HCT116 (cell line): ENCODE measurements at regions not wholly inside any gene's neighbourhood (a gene's known extent, or its start where the extent isn't known, plus 50 kb on each side); places are given as distances from the start of the nearest gene placed in this dataset.

Source experiments
- ATAC-seq: fragments of 200-7000 bp; cut with Tn5 transposase; 2 replicates; pipeline ENCODE4 v1.9.1; 2020; ENCODE audit warnings: mild to moderate bottlenecking, moderate library complexity
- BruUV-seq: library from RNA; stranded (reverse); fragments of 400-500 nt; replicated peaks from 2 replicates; lab custom pipeline; 2021; lab: Mats Ljungman, UMichigan
- CTCF ChIA-PET: fragments of 300-600 bp; sonication (Branson Sonifier 250); formaldehyde crosslinking; loops from one replicate; lab custom pipeline; 2021; ENCODE audit warnings: antibody characterized with exemption; lab: Charles Lee
- POLR2A ChIA-PET: fragments of 300-600, 350-600 bp; sonication (Branson Sonifier 250); formaldehyde crosslinking; loops from one replicate; lab custom pipeline; 2021; ENCODE audit warnings: antibody characterized with exemption; lab: Charles Lee
- RAD21 ChIA-PET, 2 experiments: fragments of 300-600 bp; sonication (Branson Sonifier 250); formaldehyde crosslinking; loops; one replicate each; lab custom pipeline; 2023; ENCODE audit warnings: low total read pairs in 2 of 2; ENCODE audit not compliant: uncharacterized antibody in 2 of 2, unreplicated experiment in 2 of 2, low non-redundant PET in 1 of 2; lab: Charles Lee
- DNase-seq: peaks from one replicate; pipeline ENCODE4 v3.0.0-alpha.2; 2010; ENCODE audit warnings: low read depth, low spot score
- H2AFZ ChIP-seq: fragments of 200-600 bp; shearing (Covaris generic), sonication (generic); 2 replicates; pipeline ENCODE4 v1.6.1; 2017; ENCODE audit warnings: low read depth, mixed run types, mixed read lengths, antibody characterized with exemption, low read length; ENCODE audit not compliant: poor library complexity, severe bottlenecking
- H3K27ac ChIP-seq: 2 replicates; pipeline ENCODE4 v1.5.1; 2012; ENCODE audit warnings: low read depth, low read length
- H3K27me3 ChIP-seq: fragments of 200-600 bp; sonication (generic); 2 replicates; pipeline ENCODE4 v1.6.1; 2016; ENCODE audit warnings: mixed run types, low read length, mixed read lengths; ENCODE audit not compliant: insufficient read depth
- H3K36me3 ChIP-seq, 2 experiments: fragments of 200-500 bp in 1 of 2; fragments of 200-600 bp in 1 of 2; sonication (Bioruptor generic) in 1 of 2; sonication (generic) in 1 of 2; 2 replicates each; pipeline versions ENCODE4 v1.5.1 to v1.6.1; 2014 to 2016; ENCODE audit warnings: low read length in 2 of 2, inconsistent platforms in 1 of 2, mixed read lengths in 1 of 2, mixed run types in 1 of 2; ENCODE audit not compliant: insufficient read depth in 2 of 2, control insufficient read depth in 1 of 2
- H3K4me1 ChIP-seq, 2 experiments: fragments of 200-600 bp in 1 of 2; sonication (generic) in 1 of 2; 2 replicates each; pipeline versions ENCODE4 v1.5.1 to v1.6.1; 2012 to 2017; ENCODE audit warnings: low read length in 2 of 2, inconsistent platforms in 1 of 2, mild to moderate bottlenecking in 1 of 2, mixed read lengths in 1 of 2, mixed run types in 1 of 2, moderate library complexity in 1 of 2; ENCODE audit not compliant: insufficient read depth in 2 of 2, control insufficient read depth in 1 of 2
- H3K4me2 ChIP-seq: fragments of 200-600 bp; sonication (generic); 2 replicates; pipeline ENCODE4 v1.6.1; 2017; ENCODE audit warnings: mixed run types, low read length, mixed read lengths
- H3K4me3 ChIP-seq, 2 experiments: fragments of 200-600 bp in 1 of 2; sonication (generic) in 1 of 2; replicated peaks in 1 of 2; 2 replicates each; pipeline ENCODE4 v1.5.1; 2011 to 2016; ENCODE audit warnings: low read length in 2 of 2, control low read depth in 1 of 2, low read depth in 1 of 2, mild to moderate bottlenecking in 1 of 2, mixed read lengths in 1 of 2, mixed run types in 1 of 2
- H3K79me2 ChIP-seq: fragments of 200-600 bp; sonication (generic); 2 replicates; pipeline ENCODE4 v1.6.1; 2017; ENCODE audit warnings: mild to moderate bottlenecking, mixed run types, low read length, moderate library complexity, mixed read lengths; ENCODE audit not compliant: insufficient read depth
- H3K9ac ChIP-seq: fragments of 200-600 bp; sonication (generic); 2 replicates; pipeline ENCODE4 v1.6.1; 2016; ENCODE audit warnings: low read length, mixed read lengths
- H3K9me2 ChIP-seq: fragments of 200-600 bp; sonication (generic), shearing (Covaris generic); 2 replicates; pipeline ENCODE4 v1.6.1; 2017; ENCODE audit warnings: mixed run types, mild to moderate bottlenecking, moderate library complexity; ENCODE audit not compliant: insufficient read depth
- H3K9me3 ChIP-seq, 2 experiments: fragments of 200-500 bp in 1 of 2; fragments of 200-600 bp in 1 of 2; sonication (Bioruptor generic) in 1 of 2; sonication (generic) in 1 of 2; 2 replicates each; pipeline ENCODE4 v1.6.1; 2014 to 2017; ENCODE audit warnings: low read length in 2 of 2, mixed read lengths in 2 of 2, inconsistent platforms in 1 of 2, low read depth in 1 of 2, mild to moderate bottlenecking in 1 of 2, mixed run types in 1 of 2, moderate library complexity in 1 of 2; ENCODE audit not compliant: control insufficient read depth in 1 of 2, insufficient read depth in 1 of 2
- H4K20me1 ChIP-seq: fragments of 200-600 bp; sonication (generic), shearing (Covaris generic); 2 replicates; pipeline ENCODE4 v1.6.1; 2017; ENCODE audit warnings: mixed run types, mild to moderate bottlenecking, moderate library complexity; ENCODE audit not compliant: insufficient read depth
- JUND ChIP-seq: IDR thresholded peaks from 2 replicates; pipeline ENCODE4 v1.6.1; 2012
- SP1 ChIP-seq: IDR thresholded peaks from 2 replicates; pipeline ENCODE4 v1.6.1; 2012; ENCODE audit warnings: low read depth
- TCF7L2 ChIP-seq: IDR thresholded peaks from 2 replicates; pipeline ENCODE4 v1.7.0; 2011; ENCODE audit warnings: borderline replicate concordance, inconsistent platforms; ENCODE audit not compliant: insufficient read depth, insufficient read length; ENCODE audit errors: extremely low read depth
- ZBTB33 ChIP-seq: IDR thresholded peaks from 2 replicates; pipeline ENCODE4 v1.6.1; 2011; ENCODE audit warnings: mild to moderate bottlenecking, low read length, moderate library complexity; ENCODE audit not compliant: insufficient replicate concordance; ENCODE audit errors: extremely low read depth
- ZNF274 ChIP-seq: fragments of 200-500 bp; sonication (Bioruptor generic); IDR thresholded peaks from 2 replicates; pipeline ENCODE4 v1.6.1; 2014; ENCODE audit warnings: mild to moderate bottlenecking, low read depth, low read length, inconsistent platforms
- intact Hi-C: fragments of 100-400 bp; cut with micrococcal nuclease; formaldehyde crosslinking; loops from 2 replicates; pipeline ENCODE4 v1.10.0; 2022
- TF ChIP-seq, protein P1 (sequence below): IDR thresholded peaks from 2 replicates; pipeline ENCODE4 v1.6.1; 2012

DNA sequence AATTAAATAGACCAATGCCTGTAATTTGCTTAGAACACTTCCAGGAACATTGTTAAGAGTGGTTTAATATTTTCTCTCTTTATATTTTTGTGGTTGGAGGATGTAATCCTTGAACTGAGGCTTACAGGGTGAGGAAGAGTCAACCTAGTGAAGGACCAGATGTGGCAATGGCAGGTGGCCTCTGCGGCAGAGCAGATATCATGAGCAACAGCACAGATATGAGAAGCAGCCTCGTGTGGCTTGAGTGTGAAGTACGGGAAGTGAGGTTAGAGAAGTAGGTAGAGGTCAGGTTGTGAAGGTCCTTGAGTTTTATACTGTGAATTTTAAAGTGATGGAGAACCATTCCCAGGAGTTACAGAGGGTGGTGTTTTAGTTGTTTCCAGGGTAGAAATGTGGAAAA lies 417.6 kb upstream of the SUCLG2 start (continued):
- TF ChIP-seq JUND, result no peak

GRCh38 chr3:68070186-68070585 lies 415.8 kb upstream of the SUCLG2 start:
- ATAC-seq, result no peak
- TF ChIP-seq SP1 (no peak), ZNF274 (no peak), ZBTB33 (no peak), TCF7L2 (no peak)
- TF ChIP-seq, protein P1, sequence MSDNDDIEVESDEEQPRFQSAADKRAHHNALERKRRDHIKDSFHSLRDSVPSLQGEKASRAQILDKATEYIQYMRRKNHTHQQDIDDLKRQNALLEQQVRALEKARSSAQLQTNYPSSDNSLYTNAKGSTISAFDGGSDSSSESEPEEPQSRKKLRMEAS, result no peak
- TF ChIP-seq, all 23 proteins: peak for 0
- POLR2A ChIA-PET, result no interaction called here
- no TSS peak for BruUV-seq
- no peaks in the 10 kb centered on the region for H3K27me3 ChIP-seq
- H3K9me3 ChIP-seq, result peaks cover 0 to 10% of the 10 kb centered on the region in 2 experiments; a peak in 1 of 4 replicates
- DNase-seq, result no peak
- no peak overlapping the region for H3K9ac ChIP-seq
- H3K79me2 ChIP-seq, result no peaks in the 10 kb centered on the region
- intact Hi-C loops, result no loop called here
- H3K27ac ChIP-seq, result no peak overlapping the region
- H3K4me2 ChIP-seq, result no peak overlapping the region
- no peaks in the 10 kb centered on the region for H3K9me2 ChIP-seq
- no peak overlapping the region for H2AFZ ChIP-seq
- RAD21 ChIA-PET, result no interaction called here
- CTCF ChIA-PET, result no interaction called here
- H3K4me3 ChIP-seq, result no peak overlapping the region
- no peaks in the 10 kb centered on the region for H3K4me1 ChIP-seq
- no peaks in the 10 kb centered on the region for H4K20me1 ChIP-seq
- H3K36me3 ChIP-seq, result no peaks in the 10 kb centered on the region
